ENCODE measurements at regions not wholly inside any gene's neighbourhood (a gene's known extent, or its start where the extent isn't known, plus 50 kb on each side); places are given as distances from the start of the nearest gene placed in this dataset.
"Not testable (repeated sequence)": the region's sequence is repeated elsewhere in the genome, so short reads cannot be mapped to it uniquely, and the experiment has no call there.

DNA sequence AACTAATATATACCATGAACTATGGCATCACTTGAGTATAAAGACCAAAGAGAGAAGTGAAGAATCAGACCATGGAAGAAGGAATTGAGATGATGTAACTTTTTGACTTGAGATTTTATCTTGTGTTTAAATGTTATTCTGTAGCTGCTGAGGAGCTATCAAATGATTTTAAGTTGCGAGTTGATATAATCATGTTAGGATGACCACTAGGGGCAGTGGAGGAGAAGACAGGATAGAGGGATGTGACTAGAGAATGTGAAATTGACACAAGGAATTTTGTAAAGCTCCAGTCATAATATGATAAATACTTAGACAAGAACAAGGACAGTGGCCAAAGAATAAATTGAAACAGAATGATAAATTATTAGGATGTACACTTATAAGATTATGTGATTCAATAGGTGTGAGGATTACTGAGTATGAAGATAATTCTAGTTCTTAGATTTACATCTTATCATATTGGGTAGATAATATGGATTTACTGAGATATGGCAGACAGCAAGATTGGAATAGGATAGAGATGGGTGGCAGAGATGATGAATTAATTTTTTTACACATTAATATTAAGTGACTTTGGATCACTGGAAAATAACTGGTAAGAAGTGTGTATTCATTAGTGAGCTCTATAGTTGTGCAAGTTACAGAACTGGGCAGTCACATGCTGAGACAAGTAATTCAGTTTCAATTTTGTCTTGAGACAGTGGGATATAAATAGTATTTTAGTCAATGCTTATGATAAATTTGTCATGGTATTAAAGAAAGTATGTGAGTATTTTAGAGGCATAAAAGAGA is 816.0 kb upstream of the PCDH10 start:
- DNase-seq (ENCODE audit: low spot score), result no peak
- no peak for TF ChIP-seq POLR2A (IDR thresholded peaks at IDR 0.05)
- Histone ChIP-seq H3K27ac (no peak overlapping the region), H3K9me3 (no peaks in the 10 kb centered on the region), H3K4me1 (replicated peaks) (no peaks in the 10 kb centered on the region), H3K27me3 (replicated peaks; ENCODE audit: insufficient read depth) (no peaks in the 10 kb centered on the region), H3K36me3 (no peaks in the 10 kb centered on the region), H3K4me3 (no peak overlapping the region)
- WGBS, result 87% methylated on average over 1 of the region's 1 CpG
- intact Hi-C loops (cut with DNase I), result no loop called here

DNA sequence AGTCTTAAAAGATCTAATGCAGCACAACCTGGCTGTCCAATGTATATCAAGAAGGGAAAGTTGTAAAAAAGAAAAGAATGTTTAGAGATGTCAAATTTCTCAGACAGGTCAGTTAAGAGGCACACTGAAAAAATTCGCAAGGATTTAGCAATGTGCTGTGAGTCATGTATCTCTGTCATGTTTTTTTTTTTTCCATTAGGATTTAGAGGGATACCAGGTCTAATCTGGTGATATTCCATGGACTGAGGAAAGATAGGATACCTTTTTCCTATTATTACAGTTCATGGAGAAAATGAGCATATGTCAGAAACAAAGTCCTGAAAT is 815.4 kb upstream of the PCDH10 start:
- DNase-seq (ENCODE audit: low spot score), result no peak
- TF ChIP-seq CTCF (IDR thresholded peaks at IDR 0.05) (no peak), POLR2A (IDR thresholded peaks at IDR 0.05) (no peak), POLR2AphosphoS5 (IDR thresholded peaks at IDR 0.05) (no peak)
- Histone ChIP-seq H3K9me3 (no peaks in the 10 kb centered on the region), H3K36me3 (no peaks in the 10 kb centered on the region), H3K4me3 (no peak overlapping the region), H3K27ac (no peak overlapping the region), H3K27me3 (replicated peaks; ENCODE audit: insufficient read depth) (no peaks in the 10 kb centered on the region), H3K4me1 (replicated peaks) (no peaks in the 10 kb centered on the region)
- WGBS, result 64% methylated on average over 1 of the region's 1 CpG
- intact Hi-C loops (cut with DNase I), result no loop called here

GRCh38 chr4:132334081-132334480 is 815.0 kb upstream of the PCDH10 start:
- TF ChIP-seq CTCF (IDR thresholded peaks at IDR 0.05) (no peak), POLR2AphosphoS5 (IDR thresholded peaks at IDR 0.05) (no peak), POLR2A (IDR thresholded peaks at IDR 0.05) (no peak)
- Histone ChIP-seq H3K4me1 (replicated peaks) (no peaks in the 10 kb centered on the region), H3K27ac (no peak overlapping the region), H3K27me3 (replicated peaks; ENCODE audit: insufficient read depth) (no peaks in the 10 kb centered on the region), H3K9me3 (no peaks in the 10 kb centered on the region), H3K36me3 (no peaks in the 10 kb centered on the region), H3K4me3 (no peak overlapping the region)
- 33% methylated on average over 3 of the region's 3 CpGs for WGBS
- intact Hi-C loops (cut with DNase I), result no loop called here
- no peak for DNase-seq (ENCODE audit: low spot score)

- H3K4me1 ChIP-seq (replicated peaks), result no peaks in the 10 kb centered on the region
- 96% methylated on average over 32 of the region's 32 CpGs for WGBS
- no peaks in the 10 kb centered on the region for H3K27me3 ChIP-seq (replicated peaks; ENCODE audit: insufficient read depth)
- intact Hi-C loops (cut with DNase I), result no loop called here
- TF ChIP-seq POLR2A (IDR thresholded peaks at IDR 0.05) (no peak), POLR2AphosphoS5 (IDR thresholded peaks at IDR 0.05) (no peak), CTCF (IDR thresholded peaks at IDR 0.05) (no peak)
- no peak overlapping the region for H3K4me3 ChIP-seq
- H3K27ac ChIP-seq, result no peak overlapping the region
- no peaks in the 10 kb centered on the region for H3K9me3 ChIP-seq
- H3K36me3 ChIP-seq, result no peaks in the 10 kb centered on the region
- DNase-seq (ENCODE audit: low spot score), result no peak
Observed at GRCh38 chr4:132344924-132345828, 803.9 kb upstream of the PCDH10 start.

DNA sequence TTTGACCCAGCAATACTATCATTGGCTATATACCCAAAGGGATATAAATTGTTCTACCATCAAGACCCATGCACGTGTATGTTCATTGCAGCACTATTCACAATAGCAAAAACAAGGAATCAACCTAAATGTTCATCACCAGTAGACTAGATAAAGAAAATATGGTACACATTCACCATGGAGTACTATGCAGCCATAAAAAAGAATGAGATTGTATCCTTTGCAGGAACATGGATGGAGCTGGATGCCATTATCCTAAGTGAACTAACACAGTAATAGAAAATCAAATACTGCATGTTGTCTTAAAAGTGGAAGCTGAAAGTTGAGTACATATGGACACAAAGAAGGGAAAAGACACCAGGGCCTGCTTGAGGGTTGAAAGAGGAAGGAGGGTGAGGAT is 803.1 kb upstream of the PCDH10 start:
- TF ChIP-seq POLR2A (IDR thresholded peaks at IDR 0.05) (no peak), POLR2AphosphoS5 (IDR thresholded peaks at IDR 0.05) (no peak), CTCF (IDR thresholded peaks at IDR 0.05) (no peak)
- no peak for DNase-seq (ENCODE audit: low spot score)
- intact Hi-C loops (cut with DNase I), result no loop called here
- Histone ChIP-seq H3K9me3 (no peaks in the 10 kb centered on the region), H3K36me3 (no peaks in the 10 kb centered on the region), H3K4me1 (replicated peaks) (no peaks in the 10 kb centered on the region), H3K27ac (no peak overlapping the region), H3K27me3 (replicated peaks; ENCODE audit: insufficient read depth) (no peaks in the 10 kb centered on the region), H3K4me3 (no peak overlapping the region)
- 100% methylated on average over 1 of the region's 1 CpG for WGBS

DNA sequence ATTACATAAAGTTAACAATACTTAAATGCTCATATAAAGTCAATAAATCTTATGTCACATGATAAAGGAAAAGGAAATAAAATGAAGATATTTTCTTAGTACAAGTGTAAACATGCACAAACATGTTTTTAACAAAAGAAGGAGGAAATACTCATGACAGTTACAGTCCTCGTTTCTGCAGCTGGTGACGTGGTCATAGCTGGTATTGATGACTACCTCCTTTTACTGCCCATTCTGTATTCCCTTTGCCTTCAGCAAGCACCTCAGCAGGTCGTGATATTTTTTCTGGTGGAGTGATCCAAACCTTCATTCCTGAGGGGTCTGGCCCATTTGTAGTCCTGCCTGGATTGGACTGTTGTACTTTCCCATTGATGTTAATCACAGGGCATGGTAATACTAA is 797.5 kb upstream of the PCDH10 start:
- H3K4me1 ChIP-seq (replicated peaks); intact Hi-C loops (cut with DNase I); H3K27ac ChIP-seq; H3K27me3 ChIP-seq (replicated peaks; ENCODE audit: insufficient read depth); DNase-seq (ENCODE audit: low spot score); H3K36me3 ChIP-seq; H3K9me3 ChIP-seq; H3K4me3 ChIP-seq: not testable (repeated sequence)
- 62% methylated on average over 3 of the region's 3 CpGs for WGBS

Data from prostate gland (tissue), 2 donors.